ENCODE measurements at regions not wholly inside any gene's neighbourhood (a gene's known extent, or its start where the extent isn't known, plus 50 kb on each side); places are given as distances from the start of the nearest gene placed in this dataset.
A peak's percentile ranks its signal among the peaks of the same experiment; 100 is the strongest.
"Not testable (repeated sequence)": the region's sequence is repeated elsewhere in the genome, so short reads cannot be mapped to it uniquely, and the experiment has no call there.

GRCh38 chr3:104214937-104215336 lies 1151.8 kb upstream of the ALCAM start:
- no peak overlapping the region for H3K27ac ChIP-seq
- no peaks in the 10 kb centered on the region for H3F3A ChIP-seq (ENCODE audit: low read depth)
- H4K20me1 ChIP-seq (ENCODE audit: low read depth), result no peaks in the 10 kb centered on the region
- Mint-ChIP-seq H3K27me3 (ENCODE audit: insufficient read depth, low read depth) (no peaks in the 10 kb centered on the region), H3K36me3 (no peaks in the 10 kb centered on the region), H3K4me1 (no peaks in the 10 kb centered on the region), H3K27ac (no peak overlapping the region), H3K4me3 (no peak overlapping the region), H3K9me3 (no peaks in the 10 kb centered on the region)
- H3K79me2 ChIP-seq (ENCODE audit: low read depth), result no peaks in the 10 kb centered on the region
- DNase-seq (ENCODE audit: low spot score), result no peak
- H2AFZ ChIP-seq (replicated peaks), result no peak overlapping the region
- no peak for TF ChIP-seq EZH2 (IDR thresholded peaks at IDR 0.05)
- H3K4me3 ChIP-seq, result no peak overlapping the region
- no peak overlapping the region for H3K4me2 ChIP-seq
- H3K9ac ChIP-seq, result no peak overlapping the region
- H3K36me3 ChIP-seq, result no peaks in the 10 kb centered on the region
- H3K27me3 ChIP-seq, result no peaks in the 10 kb centered on the region
- no peaks in the 10 kb centered on the region for H3K4me1 ChIP-seq
- no peaks in the 10 kb centered on the region for H3K9me3 ChIP-seq (ENCODE audit: low read depth)

- H3K9me3 ChIP-seq (ENCODE audit: low read depth); H4K20me1 ChIP-seq (ENCODE audit: low read depth); H3K4me2 ChIP-seq; H3K9ac ChIP-seq; H3K4me1 Mint-ChIP-seq; H3K4me1 ChIP-seq; H3K36me3 Mint-ChIP-seq; H3K79me2 ChIP-seq (ENCODE audit: low read depth); H3K4me3 ChIP-seq; H2AFZ ChIP-seq (replicated peaks); H3K27me3 Mint-ChIP-seq (ENCODE audit: insufficient read depth, low read depth); H3K4me3 Mint-ChIP-seq; H3K9me3 Mint-ChIP-seq; DNase-seq (ENCODE audit: low spot score); H3K27ac ChIP-seq; H3K27ac Mint-ChIP-seq; H3K36me3 ChIP-seq; H3F3A ChIP-seq (ENCODE audit: low read depth); H3K27me3 ChIP-seq: not testable (repeated sequence)
These were observed 1147.7 kb upstream of the ALCAM start for GRCh38 chr3:104219046-104219445.

- Histone ChIP-seq H4K20me1 (ENCODE audit: low read depth) (no peaks in the 10 kb centered on the region), H3K4me1 (no peaks in the 10 kb centered on the region), H3K27ac (no peak overlapping the region), H3K9ac (no peak overlapping the region), H3K27me3 (no peaks in the 10 kb centered on the region), H3K36me3 (no peaks in the 10 kb centered on the region), H3K79me2 (ENCODE audit: low read depth) (no peaks in the 10 kb centered on the region), H3K9me3 (ENCODE audit: low read depth) (no peaks in the 10 kb centered on the region), H2AFZ (replicated peaks) (no peak overlapping the region), H3F3A (ENCODE audit: low read depth) (no peaks in the 10 kb centered on the region), H3K4me2 (no peak overlapping the region), H3K4me3 (no peak overlapping the region)
- no peak overlapping the region for H3K4me3 Mint-ChIP-seq
- H3K27ac Mint-ChIP-seq, result no peak overlapping the region
- no peaks in the 10 kb centered on the region for H3K36me3 Mint-ChIP-seq
- H3K4me1 Mint-ChIP-seq, result no peaks in the 10 kb centered on the region
- H3K9me3 Mint-ChIP-seq, result no peaks in the 10 kb centered on the region
- TF ChIP-seq EZH2phosphoT487 (IDR thresholded peaks at IDR 0.05), result no peak
- TF ChIP-seq EZH2 (IDR thresholded peaks at IDR 0.05), result no peak
- no peak for TF ChIP-seq CTCF (IDR thresholded peaks at IDR 0.05)
- no peak for DNase-seq (ENCODE audit: low spot score)
- H3K27me3 Mint-ChIP-seq (ENCODE audit: insufficient read depth, low read depth), result peaks cover 2% of the 10 kb centered on the region
These were observed 1132.1 kb upstream of the ALCAM start for GRCh38 chr3:104234442-104235194.

- DNase-seq (ENCODE audit: low spot score), result no peak
- Histone ChIP-seq H3K9ac (no peak overlapping the region), H3K36me3 (no peaks in the 10 kb centered on the region), H3K79me2 (ENCODE audit: low read depth) (no peaks in the 10 kb centered on the region), H3K4me3 (no peak overlapping the region), H4K20me1 (ENCODE audit: low read depth) (no peaks in the 10 kb centered on the region), H3K27me3 (no peaks in the 10 kb centered on the region), H2AFZ (replicated peaks) (peak overlapping the region; percentile 37), H3K4me1 (no peaks in the 10 kb centered on the region), H3K4me2 (no peak overlapping the region), H3K9me3 (ENCODE audit: low read depth) (no peaks in the 10 kb centered on the region), H3F3A (ENCODE audit: low read depth) (no peaks in the 10 kb centered on the region), H3K27ac (no peak overlapping the region)
- Mint-ChIP-seq H3K27me3 (ENCODE audit: insufficient read depth, low read depth) (no peaks in the 10 kb centered on the region), H3K4me1 (no peaks in the 10 kb centered on the region), H3K36me3 (no peaks in the 10 kb centered on the region), H3K27ac (no peak overlapping the region), H3K4me3 (no peak overlapping the region), H3K9me3 (peaks cover 9% of the 10 kb centered on the region)
- TF ChIP-seq EZH2phosphoT487 (IDR thresholded peaks at IDR 0.05) (no peak), CTCF (IDR thresholded peaks at IDR 0.05) (no peak), EZH2 (IDR thresholded peaks at IDR 0.05) (no peak)
These were observed 1122.0 kb upstream of the ALCAM start for GRCh38 chr3:104244680-104245220.

Measured in neural progenitor cell (in vitro differentiated cells).